HL-60 (cell line): ENCODE measurements at regions not wholly inside any gene's neighbourhood (a gene's known extent, or its start where the extent isn't known, plus 50 kb on each side); places are given as distances from the start of the nearest gene placed in this dataset.

ENCODE experiments used
- DNase-seq, 2 experiments: peaks; one replicate each; pipeline ENCODE4 v3.0.0-alpha.2; 2010 to 2020; ENCODE audit warnings: low read depth in 1 of 2, low spot score in 1 of 2
- H3K27ac ChIP-seq: fragments of 250-450 bp; sonication (Bioruptor Pico); replicated peaks from 2 replicates; pipeline ENCODE4 v1.5.1; 2020; ENCODE audit warnings: mild to moderate bottlenecking, moderate library complexity
- H3K27me3 ChIP-seq: fragments of 250-450 bp; sonication (Bioruptor Pico); 2 replicates; pipeline ENCODE4 v1.5.1; 2021; ENCODE audit warnings: mild to moderate bottlenecking, moderate library complexity; ENCODE audit not compliant: insufficient read depth, poor library complexity, severe bottlenecking
- H3K4me3 ChIP-seq: replicated peaks from 2 replicates; pipeline ENCODE4 v1.5.1; 2011; ENCODE audit warnings: mild to moderate bottlenecking, control low read depth, low read length; ENCODE audit not compliant: insufficient read depth
- CTCF ChIP-seq: IDR thresholded peaks from one replicate; pipeline ENCODE4 v1.5.1; 2011; ENCODE audit warnings: low read length, control low read depth, inconsistent platforms; ENCODE audit not compliant: insufficient read depth
- GABPA ChIP-seq: IDR thresholded peaks from 2 replicates; pipeline ENCODE4 v1.6.1; 2012; ENCODE audit warnings: low read depth
- POLR2AphosphoS5 ChIP-seq: IDR thresholded peaks from 2 replicates; pipeline ENCODE4 v1.6.1; 2012; ENCODE audit warnings: low read depth
- REST ChIP-seq: IDR thresholded peaks from 2 replicates; pipeline ENCODE4 v1.6.1; 2012; ENCODE audit warnings: low read depth; ENCODE audit not compliant: insufficient replicate concordance
- SPI1 ChIP-seq: IDR thresholded peaks from 2 replicates; pipeline ENCODE4 v1.6.1; 2012; ENCODE audit warnings: low read depth, mild to moderate bottlenecking, borderline replicate concordance

GRCh38 chr13:56789527-56789926 is 351.2 kb upstream of the PRR20A start:
- Histone ChIP-seq H3K27me3 (no peaks in the 10 kb centered on the region), H3K27ac (no peak overlapping the region), H3K4me3 (no peak overlapping the region)
- no peak for TF ChIP-seq POLR2AphosphoS5
- TF ChIP-seq REST: no peak
- no peak for TF ChIP-seq GABPA
- no peak for TF ChIP-seq SPI1
- no peak for TF ChIP-seq CTCF
- DNase-seq: no peak

- Histone ChIP-seq H3K27ac (no peak overlapping the region), H3K4me3 (no peak overlapping the region), H3K27me3 (no peaks in the 10 kb centered on the region)
- DNase-seq: no peak
- no peak for TF ChIP-seq SPI1
- TF ChIP-seq CTCF: no peak
- no peak for TF ChIP-seq REST
- no peak for TF ChIP-seq POLR2AphosphoS5
- TF ChIP-seq GABPA: no peak
Observed at GRCh38 chr13:56837161-56837560, 303.6 kb upstream of the PRR20A start.

- no peaks in the 10 kb centered on the region for H3K27me3 ChIP-seq
- TF ChIP-seq REST (no peak), SPI1 (no peak), CTCF (no peak), GABPA (no peak), POLR2AphosphoS5 (no peak)
- DNase-seq: no peak
- no peak overlapping the region for H3K4me3 ChIP-seq
- H3K27ac ChIP-seq: no peak overlapping the region
Observed at GRCh38 chr13:56850852-56851251, 289.9 kb upstream of the PRR20A start.
